ENCODE measurements at regions not wholly inside any gene's neighbourhood (a gene's known extent, or its start where the extent isn't known, plus 50 kb on each side); places are given as distances from the start of the nearest gene placed in this dataset.
"Not testable (repeated sequence)": the region's sequence is repeated elsewhere in the genome, so short reads cannot be mapped to it uniquely, and the experiment has no call there.

DNA sequence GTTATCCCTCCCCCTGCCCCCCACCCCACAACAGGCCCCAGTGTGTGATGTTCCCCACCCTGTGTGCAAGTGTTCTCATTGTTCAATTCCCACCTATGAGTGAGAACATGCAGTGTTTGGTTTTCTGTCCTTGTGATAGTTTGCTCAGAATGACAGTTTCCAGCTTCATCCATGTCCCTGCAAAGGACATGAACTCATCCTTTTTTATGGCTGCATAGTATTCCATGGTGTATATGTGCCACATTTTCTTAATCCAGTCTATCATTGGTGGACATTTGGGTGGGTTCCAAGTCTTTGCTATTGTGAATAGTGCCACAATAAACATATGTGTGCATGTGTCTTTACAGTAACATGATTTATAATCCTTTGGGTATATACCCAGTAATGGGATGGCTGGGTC is 79.3 kb upstream of the EDEM3 start:
- TF ChIP-seq, protein P1, sequence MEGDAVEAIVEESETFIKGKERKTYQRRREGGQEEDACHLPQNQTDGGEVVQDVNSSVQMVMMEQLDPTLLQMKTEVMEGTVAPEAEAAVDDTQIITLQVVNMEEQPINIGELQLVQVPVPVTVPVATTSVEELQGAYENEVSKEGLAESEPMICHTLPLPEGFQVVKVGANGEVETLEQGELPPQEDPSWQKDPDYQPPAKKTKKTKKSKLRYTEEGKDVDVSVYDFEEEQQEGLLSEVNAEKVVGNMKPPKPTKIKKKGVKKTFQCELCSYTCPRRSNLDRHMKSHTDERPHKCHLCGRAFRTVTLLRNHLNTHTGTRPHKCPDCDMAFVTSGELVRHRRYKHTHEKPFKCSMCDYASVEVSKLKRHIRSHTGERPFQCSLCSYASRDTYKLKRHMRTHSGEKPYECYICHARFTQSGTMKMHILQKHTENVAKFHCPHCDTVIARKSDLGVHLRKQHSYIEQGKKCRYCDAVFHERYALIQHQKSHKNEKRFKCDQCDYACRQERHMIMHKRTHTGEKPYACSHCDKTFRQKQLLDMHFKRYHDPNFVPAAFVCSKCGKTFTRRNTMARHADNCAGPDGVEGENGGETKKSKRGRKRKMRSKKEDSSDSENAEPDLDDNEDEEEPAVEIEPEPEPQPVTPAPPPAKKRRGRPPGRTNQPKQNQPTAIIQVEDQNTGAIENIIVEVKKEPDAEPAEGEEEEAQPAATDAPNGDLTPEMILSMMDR (IDR thresholded peaks at IDR 0.05) = not testable (repeated sequence)
- TF ChIP-seq POLR2A (IDR thresholded peaks at IDR 0.05) = not testable (repeated sequence)

All from stomach (tissue), 4 donors.